BLaER1 (cell line): ENCODE measurements at regions not wholly inside any gene's neighbourhood (a gene's known extent, or its start where the extent isn't known, plus 50 kb on each side); places are given as distances from the start of the nearest gene placed in this dataset.

Experiments used
- H3K27ac ChIP-seq: shearing (Covaris generic); formaldehyde crosslinking; 2 replicates; pipeline ENCODE4 v1.8.1; 2022
- H3K27me3 ChIP-seq: shearing (Covaris generic); formaldehyde crosslinking; 2 replicates; pipeline ENCODE4 v1.8.1; 2022
- H3K36me3 ChIP-seq: shearing (Covaris generic); formaldehyde crosslinking; 2 replicates; pipeline ENCODE4 v1.8.1; 2022
- H3K4me1 ChIP-seq: shearing (Covaris generic); formaldehyde crosslinking; 2 replicates; pipeline ENCODE4 v1.8.1; 2022
- H3K4me2 ChIP-seq: shearing (Covaris generic); formaldehyde crosslinking; 2 replicates; pipeline ENCODE4 v1.8.1; 2022
- H3K4me3 ChIP-seq: shearing (Covaris generic); formaldehyde crosslinking; 2 replicates; pipeline ENCODE4 v1.8.1; 2022
- H3K9ac ChIP-seq: shearing (Covaris generic); formaldehyde crosslinking; 2 replicates; pipeline ENCODE4 v1.8.1; 2022
- H3K9me3 ChIP-seq: shearing (Covaris generic); formaldehyde crosslinking; 2 replicates; pipeline ENCODE4 v1.8.1; 2022
- H4K20me1 ChIP-seq: shearing (Covaris generic); formaldehyde crosslinking; 2 replicates; pipeline ENCODE4 v1.8.1; 2022
- Cebpa-rat ChIP-seq: shearing (Covaris generic); IDR thresholded peaks from 2 replicates; pipeline ENCODE4 v1.8.1; 2022

DNA sequence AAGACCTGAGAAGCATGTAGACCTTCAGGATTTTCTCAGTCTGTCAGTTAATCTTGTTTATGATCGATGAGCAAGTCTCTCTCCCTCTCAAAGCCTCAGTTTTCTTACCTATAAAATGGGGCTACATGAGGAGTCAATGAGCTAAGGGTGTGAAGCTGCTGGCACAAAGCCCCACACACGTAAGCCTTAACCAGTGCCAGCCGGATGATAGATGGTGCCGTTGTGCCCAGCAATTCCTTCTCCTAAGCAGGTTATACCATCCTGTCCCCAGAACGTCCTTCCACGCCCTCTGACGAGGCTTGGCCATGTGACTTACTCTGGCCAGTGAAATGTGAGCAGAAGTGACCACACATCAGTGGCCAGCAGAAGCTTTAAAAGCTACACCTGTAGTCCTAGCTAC lies 179.0 kb downstream of the C9orf50 start:
- no peak overlapping the region for H3K4me3 ChIP-seq
- TF ChIP-seq Cebpa-rat, result no peak
- no peak overlapping the region for H3K27ac ChIP-seq
- H3K4me1 ChIP-seq, result peaks cover 54% of the 10 kb centered on the region
- 0 out of 2 replicates have a peak, but pooled peaks cover 8% of the 10 kb centered on the region for H4K20me1 ChIP-seq
- peaks cover 23% of the 10 kb centered on the region for H3K9me3 ChIP-seq
- no peaks in the 10 kb centered on the region for H3K36me3 ChIP-seq
- no peak overlapping the region for H3K4me2 ChIP-seq
- peaks cover 35% of the 10 kb centered on the region for H3K27me3 ChIP-seq
- no peak overlapping the region for H3K9ac ChIP-seq

DNA sequence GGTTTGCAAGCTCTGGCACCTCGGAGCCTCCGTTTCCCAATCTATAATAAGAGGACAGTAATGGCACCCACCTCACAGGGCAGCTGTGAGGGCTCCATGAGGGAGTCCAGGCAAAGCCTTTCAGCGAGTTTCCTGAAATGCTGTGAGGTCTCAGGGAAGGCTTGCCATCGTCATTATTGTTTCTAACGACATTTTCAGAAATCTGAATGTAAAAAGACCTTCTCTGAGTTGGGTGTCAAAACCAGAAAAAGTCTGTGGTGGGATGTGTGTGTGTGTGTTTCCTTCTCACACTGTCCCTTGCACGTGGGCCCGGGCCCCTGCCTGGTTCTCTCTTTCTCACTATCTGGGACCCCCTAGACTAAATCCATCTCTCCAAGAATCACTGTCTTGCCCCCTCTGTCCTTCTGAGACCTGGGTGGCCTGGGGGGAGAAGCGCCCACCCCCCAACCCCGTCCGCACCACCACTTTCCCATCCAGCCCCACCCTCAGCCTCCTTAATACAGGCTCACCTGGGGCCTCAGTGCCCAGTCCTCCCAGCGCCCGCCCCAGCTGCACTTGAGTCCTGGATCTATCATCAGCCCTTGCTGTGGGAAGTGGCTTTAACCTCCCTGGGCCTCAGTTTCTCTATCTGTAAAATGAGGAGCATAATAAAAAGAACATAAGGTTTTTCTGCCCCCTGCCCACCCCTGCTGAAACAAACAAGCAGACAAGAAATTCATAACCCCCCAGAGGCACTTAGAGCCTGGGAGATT lies 180.3 kb downstream of the C9orf50 start:
- Histone ChIP-seq H3K9ac (no peak overlapping the region), H3K27me3 (peaks cover 47% of the 10 kb centered on the region), H3K4me3 (no peak overlapping the region), H4K20me1 (0 out of 2 replicates have a peak, but pooled peaks cover 8% of the 10 kb centered on the region), H3K9me3 (peaks cover 11% of the 10 kb centered on the region), H3K36me3 (no peaks in the 10 kb centered on the region), H3K4me2 (no peak overlapping the region), H3K27ac (no peak overlapping the region), H3K4me1 (peaks cover 55% of the 10 kb centered on the region)
- TF ChIP-seq Cebpa-rat, result no peak

DNA sequence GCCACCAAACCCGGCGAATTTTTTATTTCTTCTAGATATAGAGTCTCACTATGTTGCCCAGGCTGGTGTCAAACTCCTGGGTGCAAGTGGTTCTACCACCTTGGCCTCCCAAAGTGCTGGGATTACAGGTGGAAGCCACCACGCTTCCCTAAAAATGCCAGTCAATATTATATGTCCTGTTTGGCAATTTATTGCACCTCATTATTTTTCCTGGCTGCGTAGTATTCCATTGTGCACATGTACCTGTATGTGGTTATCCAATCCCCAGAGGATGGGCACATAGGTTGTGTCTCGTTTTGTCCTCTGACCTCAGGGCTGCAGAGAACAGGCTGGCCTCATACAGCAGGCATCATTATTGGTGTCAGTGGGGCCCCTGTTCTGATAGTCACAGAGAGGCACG lies 181.7 kb downstream of the C9orf50 start:
- 0 out of 2 replicates have a peak, but pooled peaks cover 8% of the 10 kb centered on the region for H4K20me1 ChIP-seq
- H3K4me3 ChIP-seq, result no peak overlapping the region
- peaks cover 5% of the 10 kb centered on the region; the same call in 1 of the 2 replicates for H3K9me3 ChIP-seq
- no peak overlapping the region for H3K27ac ChIP-seq
- peaks cover 48% of the 10 kb centered on the region for H3K4me1 ChIP-seq
- H3K36me3 ChIP-seq, result no peaks in the 10 kb centered on the region
- peaks cover 54% of the 10 kb centered on the region for H3K27me3 ChIP-seq
- TF ChIP-seq Cebpa-rat, result no peak
- H3K4me2 ChIP-seq, result no peak overlapping the region
- no peak overlapping the region for H3K9ac ChIP-seq

DNA sequence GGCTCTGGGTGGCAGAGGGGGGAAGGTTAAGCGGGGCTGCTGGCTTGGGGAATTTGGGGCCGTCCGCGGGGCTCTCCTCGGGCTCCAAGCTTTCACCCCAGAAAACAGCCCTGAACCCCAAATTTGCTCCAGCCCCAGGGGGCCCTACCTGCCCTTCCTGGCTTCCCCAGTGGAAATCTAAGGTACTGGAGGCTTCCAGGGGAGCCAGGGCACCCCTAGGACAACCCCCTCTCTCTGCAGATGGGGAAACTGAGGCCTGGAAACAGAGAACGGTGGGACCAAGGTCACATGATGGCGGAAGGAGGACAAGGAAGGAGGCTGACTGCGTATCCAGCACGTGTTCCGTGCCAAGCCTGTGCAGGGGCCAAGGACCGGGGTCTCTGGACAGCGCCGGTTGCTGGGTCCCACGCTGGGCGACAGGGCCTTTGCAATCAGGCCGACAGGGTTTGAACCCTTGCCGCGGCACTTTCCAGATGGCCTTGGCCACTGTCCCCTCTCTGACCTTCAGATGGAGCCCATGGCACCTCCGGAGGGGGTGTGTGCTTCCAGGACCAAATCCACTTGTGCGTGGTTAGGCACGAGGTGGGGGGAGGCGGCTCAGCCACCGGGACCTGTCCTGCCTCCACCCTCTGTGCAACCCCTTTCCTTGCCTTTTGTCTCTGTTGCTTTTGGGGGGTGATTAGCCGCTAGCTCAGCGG lies 183.1 kb downstream of the C9orf50 start:
- peak overlapping the region; percentile 75 for H3K4me2 ChIP-seq
- peak overlapping the region; percentile 64 for H3K4me3 ChIP-seq
- peaks cover 46% of the 10 kb centered on the region for H3K4me1 ChIP-seq
- no peak overlapping the region for H3K27ac ChIP-seq
- no peak overlapping the region for H3K9ac ChIP-seq
- no peak for TF ChIP-seq Cebpa-rat
- no peaks in the 10 kb centered on the region for H3K36me3 ChIP-seq
- H4K20me1 ChIP-seq, result 0 out of 2 replicates have a peak, but pooled peaks cover 8% of the 10 kb centered on the region
- peaks cover 54% of the 10 kb centered on the region for H3K27me3 ChIP-seq
- H3K9me3 ChIP-seq, result peaks cover 5% of the 10 kb centered on the region; the same call in 1 of the 2 replicates

DNA sequence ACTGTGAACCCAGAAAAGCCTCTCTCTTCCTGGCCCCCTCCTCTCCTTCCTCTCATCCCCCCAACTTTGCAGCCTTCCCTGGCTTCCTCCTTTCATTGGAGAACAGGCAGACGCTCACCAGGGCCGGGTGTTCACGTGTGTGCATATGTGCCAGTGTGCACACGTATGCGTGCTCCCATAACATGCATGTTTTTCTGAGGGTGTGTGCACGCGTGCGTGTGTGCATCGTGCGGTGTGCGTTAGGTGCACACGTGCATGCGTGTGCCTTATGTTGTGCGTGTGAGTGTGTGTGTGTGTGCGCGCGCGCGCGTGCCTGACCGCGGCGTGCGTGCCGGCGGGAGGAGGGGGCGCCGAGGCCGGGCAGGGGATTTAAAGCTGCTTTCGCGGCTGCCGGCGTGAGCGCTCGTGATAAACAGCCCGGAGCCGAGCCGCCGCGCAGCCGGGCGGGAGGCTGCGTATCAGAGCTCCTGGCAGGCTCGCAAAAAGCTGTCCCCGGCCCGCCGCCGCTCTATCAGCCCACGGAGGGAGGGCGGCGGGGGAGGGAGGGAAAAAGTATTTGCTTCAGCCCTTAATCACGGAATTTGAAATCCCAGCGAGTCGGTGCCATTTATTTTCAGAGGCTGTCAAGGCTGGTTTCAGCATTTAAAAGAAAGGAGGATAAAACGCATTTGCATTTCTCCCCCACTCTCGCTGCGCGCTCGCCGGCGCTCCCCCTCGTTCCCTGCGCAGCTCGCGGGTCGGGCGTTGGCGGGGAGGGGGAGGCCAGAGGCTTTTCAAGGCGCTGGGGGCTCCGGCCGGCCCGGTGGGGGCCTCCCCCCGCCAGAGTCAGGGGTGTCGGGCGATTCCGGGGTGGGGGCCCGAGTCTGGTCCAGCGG lies 183.9 kb downstream of the C9orf50 start:
- Histone ChIP-seq H3K9ac (0 out of 2 replicates have a peak overlapping the region, but pooled peaks have one; percentile 24), H3K9me3 (peaks cover 5% of the 10 kb centered on the region; the same call in 1 of the 2 replicates), H3K27me3 (peaks cover 54% of the 10 kb centered on the region), H3K4me2 (peak overlapping the region; percentile 75), H3K36me3 (no peaks in the 10 kb centered on the region), H3K4me3 (peak overlapping the region; percentile 64), H4K20me1 (0 out of 2 replicates have a peak, but pooled peaks cover 8% of the 10 kb centered on the region), H3K4me1 (peaks cover 52% of the 10 kb centered on the region), H3K27ac (no peak overlapping the region)
- TF ChIP-seq Cebpa-rat, result no peak

DNA sequence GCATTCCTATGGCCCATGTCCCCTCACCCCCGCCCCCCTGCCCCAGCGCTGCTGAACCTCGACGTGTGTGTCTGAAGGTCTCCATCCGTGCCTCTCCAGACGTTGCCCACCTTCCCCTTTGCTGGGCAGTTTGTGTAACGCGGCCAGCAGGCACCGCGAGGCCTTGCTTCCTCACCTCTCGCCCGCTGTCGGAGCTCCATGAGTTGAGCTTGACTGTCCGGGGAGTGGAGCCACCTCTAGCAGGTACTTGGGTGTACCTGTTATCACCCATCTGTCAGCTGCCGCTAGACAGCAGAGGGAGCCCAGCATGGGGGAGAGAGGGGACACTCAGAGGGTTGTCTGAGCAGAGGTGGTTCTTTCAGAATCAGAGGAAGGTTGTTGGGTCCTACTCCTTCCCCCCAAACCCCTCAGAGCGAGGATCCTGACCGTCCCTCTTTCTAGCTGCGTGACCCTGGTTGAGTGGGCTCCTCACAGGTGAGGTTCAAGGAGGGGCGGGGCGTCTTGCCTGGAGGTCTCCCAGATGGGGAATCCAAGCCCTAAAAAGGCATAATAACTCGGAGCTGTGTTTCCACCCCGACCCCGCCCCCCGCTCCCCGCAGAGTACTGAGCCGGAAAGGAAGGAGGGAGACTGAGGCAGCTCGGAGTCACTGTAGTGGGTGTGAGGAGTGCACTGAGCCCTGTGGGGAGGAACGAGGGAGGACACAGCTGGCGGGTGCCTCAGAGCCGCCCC lies 184.7 kb downstream of the C9orf50 start:
- H3K36me3 ChIP-seq, result no peaks in the 10 kb centered on the region
- no peak overlapping the region for H3K4me3 ChIP-seq
- H3K27ac ChIP-seq, result no peak overlapping the region
- H3K4me2 ChIP-seq, result no peak overlapping the region; the same call in 1 of the 2 replicates
- peaks cover 5% of the 10 kb centered on the region; the same call in 1 of the 2 replicates for H3K9me3 ChIP-seq
- H3K27me3 ChIP-seq, result peaks cover 54% of the 10 kb centered on the region
- 0 out of 2 replicates have a peak, but pooled peaks cover 8% of the 10 kb centered on the region for H4K20me1 ChIP-seq
- peaks cover 52% of the 10 kb centered on the region for H3K4me1 ChIP-seq
- no peak for TF ChIP-seq Cebpa-rat
- H3K9ac ChIP-seq, result no peak overlapping the region

DNA sequence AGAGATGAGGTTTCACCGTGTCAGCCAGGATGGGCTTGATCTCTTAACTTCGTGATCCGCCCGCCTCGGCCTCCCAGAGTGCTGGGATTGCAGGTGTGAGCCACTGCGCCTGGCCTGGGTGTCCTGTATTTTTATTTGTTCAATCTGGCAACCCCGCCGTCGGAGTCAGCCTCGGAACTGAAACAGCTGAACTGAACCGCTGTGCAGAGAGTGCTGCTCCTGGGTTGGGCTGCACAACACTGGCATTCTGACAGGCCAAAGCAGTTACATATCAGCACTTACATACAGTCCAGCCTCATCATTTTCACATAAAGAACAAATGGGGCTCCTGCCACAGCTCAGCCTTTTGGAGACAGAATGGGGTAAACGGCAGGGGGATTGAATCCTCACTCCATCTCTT lies 185.6 kb downstream of the C9orf50 start:
- H3K4me2 ChIP-seq, result no peak overlapping the region
- no peaks in the 10 kb centered on the region for H3K36me3 ChIP-seq
- no peak overlapping the region for H3K9ac ChIP-seq
- H4K20me1 ChIP-seq, result 0 out of 2 replicates have a peak, but pooled peaks cover 8% of the 10 kb centered on the region
- peaks cover 46% of the 10 kb centered on the region for H3K4me1 ChIP-seq
- no peak overlapping the region for H3K27ac ChIP-seq
- H3K27me3 ChIP-seq, result peaks cover 51% of the 10 kb centered on the region
- no peak for TF ChIP-seq Cebpa-rat
- no peak overlapping the region for H3K4me3 ChIP-seq
- H3K9me3 ChIP-seq, result peaks cover 5% of the 10 kb centered on the region; the same call in 1 of the 2 replicates

DNA sequence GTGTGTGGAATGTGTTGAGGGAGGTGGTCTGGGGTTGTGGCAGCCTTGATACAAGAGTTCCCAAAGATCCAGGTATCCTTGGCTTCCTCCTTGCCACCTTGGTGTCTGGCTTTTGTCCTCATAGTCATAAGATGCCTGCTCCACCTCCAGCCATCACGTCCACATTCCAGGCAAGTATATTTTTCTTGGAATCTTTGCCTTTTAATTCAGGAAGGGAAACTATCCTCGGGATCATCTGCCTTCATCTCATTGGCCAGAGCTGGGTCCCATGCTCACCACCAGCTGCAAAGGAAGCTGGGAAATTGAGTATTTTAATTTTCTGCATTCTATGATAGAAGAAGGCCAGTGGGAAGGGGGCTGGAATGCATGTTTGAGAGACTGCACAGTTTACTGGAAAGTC lies 186.7 kb downstream of the C9orf50 start:
- H3K27me3 ChIP-seq, result peaks cover 42% of the 10 kb centered on the region
- peaks cover 53% of the 10 kb centered on the region for H3K4me1 ChIP-seq
- H3K27ac ChIP-seq, result no peak overlapping the region
- no peak for TF ChIP-seq Cebpa-rat
- H3K4me3 ChIP-seq, result no peak overlapping the region
- H3K9ac ChIP-seq, result no peak overlapping the region
- H4K20me1 ChIP-seq, result 0 out of 2 replicates have a peak, but pooled peaks cover 8% of the 10 kb centered on the region
- peaks cover 2% of the 10 kb centered on the region; the same call in 1 of the 2 replicates for H3K9me3 ChIP-seq
- H3K4me2 ChIP-seq, result no peak overlapping the region
- no peaks in the 10 kb centered on the region for H3K36me3 ChIP-seq
